ENCODE measurements at regions not wholly inside any gene's neighbourhood (a gene's known extent, or its start where the extent isn't known, plus 50 kb on each side); places are given as distances from the start of the nearest gene placed in this dataset.

DNA sequence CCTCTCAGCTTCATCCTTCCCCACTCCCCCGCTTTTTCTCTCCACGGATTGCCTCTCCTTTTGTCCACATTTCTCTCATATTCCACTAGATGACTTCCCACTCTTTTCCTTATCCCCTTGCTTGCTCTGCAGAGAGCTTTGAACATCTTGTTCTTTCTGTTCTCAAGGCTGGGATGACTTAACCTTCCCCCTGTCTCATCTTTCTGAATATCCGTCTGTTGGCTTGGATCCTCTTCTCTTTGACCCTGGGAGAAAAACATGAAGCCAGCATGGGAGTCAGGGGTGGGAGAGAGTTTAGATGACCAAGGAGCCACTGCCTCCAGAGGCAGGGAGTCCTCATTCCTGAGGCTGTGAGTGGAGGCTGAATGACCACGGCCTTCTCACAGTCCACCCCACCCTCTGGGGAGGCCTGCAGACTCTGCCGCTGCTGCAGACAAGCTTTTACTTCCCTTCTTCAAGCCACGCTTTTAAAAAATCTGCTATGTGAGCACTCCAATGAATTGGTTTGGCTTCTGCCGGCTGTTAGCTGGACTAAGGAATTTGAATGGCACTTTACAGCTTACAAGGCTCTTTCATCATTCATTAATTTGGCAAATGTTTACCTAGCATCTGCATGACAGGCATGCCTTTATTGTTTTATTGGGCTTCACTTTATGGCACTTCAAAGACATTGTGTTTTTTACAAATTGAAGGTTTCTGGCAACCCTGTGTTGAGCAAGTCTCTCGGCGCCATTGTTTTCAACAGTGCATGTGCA, 111.6 kb upstream of the SLC6A6 start:
- H3K27me3 ChIP-seq, result peaks cover 0 to 16% (median 0%) of the 10 kb centered on the region in 7 donors
- ATAC-seq (peak in 1 of 8 donors; percentile 26), DNase-seq (no peak)
- H3K36me3 ChIP-seq, result no peaks in the 10 kb centered on the region
- H3K27ac ChIP-seq, result no peak overlapping the region
- 65 to 77% methylated on average over 9 of the region's 9 CpGs for WGBS, 2 donors
- no peak for TF ChIP-seq CTCF (IDR thresholded peaks at IDR 0.05)
- H3K4me3 ChIP-seq, result no peak overlapping the region
- peaks cover 0 to 22% (median 11%) of the 10 kb centered on the region in 9 donors for H3K4me1 ChIP-seq
- H3K9me3 ChIP-seq, result no peaks in the 10 kb centered on the region
- intact Hi-C loops (cut with DNase I), result no loop called here

DNA sequence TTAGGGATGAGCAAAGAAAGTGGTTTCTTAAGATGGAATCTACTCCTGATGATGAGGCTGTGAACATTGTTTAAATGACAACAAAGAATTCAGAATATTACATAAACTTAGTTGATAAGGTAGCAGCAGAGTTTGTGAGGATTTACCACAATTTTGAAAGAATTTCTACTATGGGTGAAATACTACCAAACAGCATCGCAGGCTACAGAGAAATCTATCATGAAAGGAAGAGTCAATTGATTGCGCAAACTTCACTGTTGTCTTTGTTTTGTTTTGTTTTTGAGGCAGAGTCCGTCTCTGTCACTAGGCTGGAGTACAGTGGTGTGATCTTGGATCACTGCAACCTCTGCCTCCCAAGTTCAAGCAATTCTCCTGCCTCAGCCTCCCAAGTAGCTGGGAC, 107.4 kb upstream of the SLC6A6 start:
- intact Hi-C loops (cut with DNase I), result no loop called here
- peaks cover 0 to 21% (median 8%) of the 10 kb centered on the region in 9 donors for H3K4me1 ChIP-seq
- no peak overlapping the region for H3K27ac ChIP-seq
- peaks cover 0 to 42% (median 23%) of the 10 kb centered on the region in 7 donors for H3K27me3 ChIP-seq
- H3K4me3 ChIP-seq, result no peak overlapping the region
- 90 to 93% methylated on average over 3 of the region's 3 CpGs for WGBS, 2 donors
- no peak for ATAC-seq
- no peak for DNase-seq
- H3K36me3 ChIP-seq, result no peaks in the 10 kb centered on the region
- no peaks in the 10 kb centered on the region for H3K9me3 ChIP-seq
- no peak for TF ChIP-seq CTCF (IDR thresholded peaks at IDR 0.05)

DNA sequence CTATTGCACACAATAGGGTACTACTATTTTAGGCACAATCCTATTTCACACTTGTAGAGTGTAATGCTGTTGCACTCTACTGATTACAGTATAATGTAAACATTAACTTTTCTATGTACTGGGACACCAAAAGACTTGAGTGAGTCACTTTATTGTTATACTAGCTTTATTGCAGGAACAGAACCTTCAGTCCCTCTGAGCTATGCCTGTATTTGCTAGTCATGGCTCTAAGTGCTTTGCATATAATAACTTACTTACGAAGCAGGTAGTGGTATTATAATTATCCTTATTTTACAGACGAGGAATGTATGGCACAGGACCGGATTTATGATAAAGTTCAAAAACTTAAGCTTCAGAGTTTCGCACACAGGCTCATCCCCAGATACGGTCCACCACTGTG, 106.6 kb upstream of the SLC6A6 start:
- no peak for DNase-seq
- peaks cover 0 to 21% (median 8%) of the 10 kb centered on the region in 9 donors for H3K4me1 ChIP-seq
- intact Hi-C loops (cut with DNase I), result no loop called here
- 92 to 94% methylated on average over 5 of the region's 5 CpGs for WGBS, 2 donors
- no peaks in the 10 kb centered on the region for H3K36me3 ChIP-seq
- H3K4me3 ChIP-seq, result no peak overlapping the region
- no peaks in the 10 kb centered on the region for H3K9me3 ChIP-seq
- peaks cover 0 to 41% (median 23%) of the 10 kb centered on the region in 7 donors for H3K27me3 ChIP-seq
- no peak for ATAC-seq
- H3K27ac ChIP-seq, result no peak overlapping the region
- TF ChIP-seq CTCF (IDR thresholded peaks at IDR 0.05), result no peak

DNA sequence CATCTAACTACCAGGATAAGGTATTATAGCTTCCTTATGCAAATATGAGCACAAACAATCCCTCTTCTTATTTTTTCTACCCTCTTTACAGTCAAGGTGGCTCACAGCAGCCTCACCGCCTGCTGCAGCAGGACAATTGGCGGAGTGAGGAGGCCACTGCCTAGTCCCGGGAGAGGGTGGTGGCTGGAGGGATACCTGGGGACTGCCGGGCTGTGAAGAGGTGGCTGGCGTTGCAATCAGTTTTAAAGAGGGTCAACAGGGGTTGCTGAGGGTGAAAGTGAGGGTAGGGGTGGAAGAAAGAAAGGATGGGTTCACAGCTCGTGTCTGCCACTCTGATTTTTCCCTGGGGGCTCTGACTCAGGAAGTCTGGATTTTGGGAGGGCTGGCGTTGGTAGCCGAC, 105.1 kb upstream of the SLC6A6 start:
- Histone ChIP-seq H3K4me3 (no peak overlapping the region), H3K4me1 (peaks cover 0 to 26% (median 8%) of the 10 kb centered on the region in 9 donors), H3K9me3 (no peaks in the 10 kb centered on the region), H3K36me3 (no peaks in the 10 kb centered on the region), H3K27ac (peak overlapping the region in 2 of 10 donors; percentile 16 to 28), H3K27me3 (peaks cover 0 to 45% (median 23%) of the 10 kb centered on the region in 7 donors)
- ATAC-seq, result no peak
- intact Hi-C loops (cut with DNase I), result no loop called here
- TF ChIP-seq CTCF (IDR thresholded peaks at IDR 0.05), result no peak
- no peak for DNase-seq
- 57 to 59% methylated on average over 8 of the region's 8 CpGs for WGBS, 2 donors
